HS-5 (cell line): ENCODE measurements at regions not wholly inside any gene's neighbourhood (a gene's known extent, or its start where the extent isn't known, plus 50 kb on each side); places are given as distances from the start of the nearest gene placed in this dataset.
A peak's percentile ranks its signal among the peaks of the same experiment; 100 is the strongest.
"Not testable (repeated sequence)": the region's sequence is repeated elsewhere in the genome, so short reads cannot be mapped to it uniquely, and the experiment has no call there.

ENCODE experiments used
- DNase-seq: peaks from one replicate; pipeline ENCODE4 v3.0.0-alpha.2; 2012; ENCODE audit warnings: low read depth

GRCh38 chr9:43089337-43089736, 905.9 kb downstream of the SPATA31A6 start:
- not testable (repeated sequence) for DNase-seq

- DNase-seq = not testable (repeated sequence)
Measured at GRCh38 chr9:43110376-43110775, 926.9 kb downstream of the SPATA31A6 start.

DNA sequence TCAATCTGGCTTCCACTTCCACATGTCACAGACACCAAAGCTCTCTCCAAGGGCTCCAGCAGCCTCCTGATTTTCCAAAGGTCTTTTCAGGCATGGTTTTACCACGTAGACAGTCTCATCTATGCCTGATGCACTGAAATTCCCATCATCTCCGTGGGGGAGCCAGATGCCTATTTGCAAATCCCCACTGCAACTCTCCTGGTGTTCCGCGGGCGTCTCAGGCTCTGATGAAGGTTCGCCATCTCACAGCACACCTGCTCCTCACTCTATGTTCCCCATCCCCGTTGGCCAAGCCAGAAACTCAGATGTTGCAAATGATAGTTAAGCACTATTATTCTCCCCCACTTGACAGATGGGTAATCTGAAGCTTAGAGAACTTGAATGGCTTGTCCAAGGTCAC, 929.4 kb downstream of the SPATA31A6 start:
- not testable (repeated sequence) for DNase-seq

DNA sequence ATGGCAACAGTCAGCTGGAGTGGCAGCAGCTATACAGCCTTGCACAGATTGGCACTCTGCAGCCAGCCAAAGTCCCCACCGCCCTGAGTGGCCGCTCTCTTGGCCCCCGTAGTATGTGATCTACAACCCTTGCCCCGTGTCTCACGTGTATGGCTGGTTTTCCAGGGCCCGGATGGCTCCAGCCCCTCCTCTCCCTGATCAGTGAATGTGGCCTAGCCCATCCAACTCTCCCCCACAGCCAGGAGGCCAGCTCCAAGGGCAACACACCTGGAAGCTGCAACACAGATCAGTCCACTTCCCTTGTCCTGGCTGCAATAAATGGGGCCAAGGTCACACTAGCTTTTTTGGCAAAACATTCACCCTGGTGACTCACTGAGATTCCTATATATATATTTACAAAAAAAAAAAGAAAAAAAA, 932.4 kb downstream of the SPATA31A6 start:
- DNase-seq = peak; percentile 14

DNA sequence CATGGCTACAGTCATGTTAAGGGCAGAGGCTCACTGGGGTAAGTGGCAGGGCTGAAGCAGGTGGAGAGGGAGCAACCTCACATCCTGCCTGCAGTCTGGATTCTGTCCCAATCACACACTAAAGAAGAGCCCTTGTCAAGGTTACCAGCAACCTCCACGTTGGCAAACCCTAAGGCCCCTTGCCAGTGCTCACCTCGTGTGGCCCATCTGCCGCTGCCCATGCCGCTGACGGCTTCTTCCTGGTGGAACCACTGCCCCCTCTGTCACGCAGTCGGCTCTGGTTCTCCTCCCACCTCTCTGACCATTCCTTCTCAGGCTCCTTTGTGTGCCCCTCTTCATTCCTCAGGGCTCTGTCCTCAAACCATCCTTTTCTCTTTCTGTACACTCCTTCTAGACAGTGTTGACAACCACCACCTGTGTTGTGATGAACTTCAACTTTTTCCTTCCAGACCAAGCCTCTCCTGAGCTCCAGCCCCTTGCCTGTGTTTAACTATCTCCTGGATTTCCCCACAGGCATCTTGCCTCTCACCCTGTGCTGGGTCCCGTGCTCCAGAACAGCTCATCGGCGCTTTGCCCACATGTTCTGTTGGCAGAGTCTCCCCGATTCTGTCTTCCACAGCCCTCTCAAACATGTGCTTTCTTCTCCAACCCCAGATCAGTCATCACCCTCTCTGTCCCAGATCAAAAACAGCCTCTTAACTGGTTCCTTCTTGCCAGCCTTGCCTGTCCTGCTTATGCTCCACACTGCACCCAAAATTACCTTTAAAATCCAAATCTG, 934.8 kb downstream of the SPATA31A6 start:
- not testable (repeated sequence) for DNase-seq

- DNase-seq = not testable (repeated sequence)
Measured at GRCh38 chr9:43119565-43119964, 936.1 kb downstream of the SPATA31A6 start.

DNA sequence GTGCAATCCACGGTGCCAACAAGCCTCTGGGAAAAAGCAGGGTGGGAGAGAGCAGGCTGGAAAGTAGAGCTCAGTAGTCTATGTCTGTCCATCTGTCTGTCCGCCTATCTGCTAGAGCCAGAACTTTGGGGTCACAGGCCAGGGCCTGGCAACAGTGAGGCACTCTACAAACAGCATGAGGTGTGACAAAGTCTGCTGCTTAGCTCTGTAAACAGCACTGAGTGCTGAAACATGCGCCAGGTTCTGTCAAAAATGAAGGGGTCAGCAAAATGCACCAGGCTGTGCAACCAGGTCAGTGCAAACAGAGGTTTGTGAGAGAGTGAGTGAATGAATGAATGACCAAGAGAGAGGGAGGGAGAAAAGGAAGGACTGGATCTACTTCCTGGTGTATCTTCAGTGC, 936.5 kb downstream of the SPATA31A6 start:
- not testable (repeated sequence) for DNase-seq

- DNase-seq = not testable (repeated sequence)
Measured at GRCh38 chr9:43125894-43126293, 942.4 kb downstream of the SPATA31A6 start.

DNA sequence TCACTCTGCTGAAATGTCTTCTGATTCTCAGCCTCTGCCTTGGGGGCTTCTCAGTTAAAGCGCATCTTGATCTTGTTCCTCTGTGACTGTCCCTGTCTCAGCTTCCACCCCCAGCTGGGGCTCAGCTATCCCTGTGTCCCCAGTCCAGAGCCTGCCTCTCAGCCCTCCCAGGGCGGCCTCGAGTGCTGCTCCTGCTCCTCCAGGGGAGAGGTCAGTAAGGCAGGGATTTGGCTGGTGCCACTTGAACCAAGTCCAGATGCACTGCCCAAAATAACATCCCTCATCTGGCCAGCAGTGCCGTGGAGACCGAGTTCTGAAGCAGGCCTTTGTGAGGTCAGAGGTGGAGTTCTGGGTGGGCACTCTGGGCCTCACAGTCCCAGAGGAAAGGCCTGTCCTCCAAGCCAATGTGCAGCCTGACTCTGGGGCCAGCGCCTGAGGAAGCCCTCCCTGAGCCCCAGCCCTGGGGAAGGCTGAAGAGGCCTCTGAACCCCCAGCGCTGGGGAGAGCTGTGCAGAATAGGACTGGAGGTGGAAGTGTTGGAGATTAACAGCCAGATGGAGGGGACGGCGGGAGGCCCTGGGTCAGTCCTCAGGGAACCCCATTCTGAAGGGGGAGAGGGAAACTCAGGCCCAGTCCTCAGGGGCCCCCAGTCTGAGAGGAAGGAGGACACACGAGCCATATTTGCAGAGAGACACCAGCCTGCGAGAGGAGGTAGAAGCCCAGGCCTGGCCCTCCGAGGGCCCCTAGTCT, 943.7 kb downstream of the SPATA31A6 start:
- not testable (repeated sequence) for DNase-seq

GRCh38 chr9:43127949-43128348, 944.5 kb downstream of the SPATA31A6 start:
- not testable (repeated sequence) for DNase-seq

- DNase-seq = peak; percentile 37
Measured at GRCh38 chr9:43130744-43131171, 947.3 kb downstream of the SPATA31A6 start.

- DNase-seq = peak; percentile 9
Measured at GRCh38 chr9:43135440-43135839, 952.0 kb downstream of the SPATA31A6 start.

DNA sequence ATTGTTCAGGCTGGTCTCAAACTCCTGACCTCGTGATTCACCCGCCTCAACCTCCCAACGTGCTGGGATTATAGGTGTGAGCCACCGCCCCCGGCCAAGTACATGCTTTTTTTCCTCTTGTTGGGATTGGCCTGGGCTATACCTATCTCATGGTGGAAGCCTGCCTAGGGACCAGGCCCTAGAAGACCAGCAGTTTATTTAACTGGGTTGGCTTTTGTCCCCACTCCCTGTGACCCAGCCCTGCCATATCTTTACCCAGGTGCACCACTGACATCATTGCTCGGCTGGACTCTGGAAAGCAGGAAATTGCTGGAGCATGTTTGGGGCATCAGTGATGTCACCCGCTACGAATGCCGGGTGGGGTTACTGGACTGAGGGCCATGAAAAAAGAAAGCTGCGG, 955.5 kb downstream of the SPATA31A6 start:
- DNase-seq = not testable (repeated sequence)

GRCh38 chr9:43139349-43139748, 955.9 kb downstream of the SPATA31A6 start:
- DNase-seq = not testable (repeated sequence)

DNA sequence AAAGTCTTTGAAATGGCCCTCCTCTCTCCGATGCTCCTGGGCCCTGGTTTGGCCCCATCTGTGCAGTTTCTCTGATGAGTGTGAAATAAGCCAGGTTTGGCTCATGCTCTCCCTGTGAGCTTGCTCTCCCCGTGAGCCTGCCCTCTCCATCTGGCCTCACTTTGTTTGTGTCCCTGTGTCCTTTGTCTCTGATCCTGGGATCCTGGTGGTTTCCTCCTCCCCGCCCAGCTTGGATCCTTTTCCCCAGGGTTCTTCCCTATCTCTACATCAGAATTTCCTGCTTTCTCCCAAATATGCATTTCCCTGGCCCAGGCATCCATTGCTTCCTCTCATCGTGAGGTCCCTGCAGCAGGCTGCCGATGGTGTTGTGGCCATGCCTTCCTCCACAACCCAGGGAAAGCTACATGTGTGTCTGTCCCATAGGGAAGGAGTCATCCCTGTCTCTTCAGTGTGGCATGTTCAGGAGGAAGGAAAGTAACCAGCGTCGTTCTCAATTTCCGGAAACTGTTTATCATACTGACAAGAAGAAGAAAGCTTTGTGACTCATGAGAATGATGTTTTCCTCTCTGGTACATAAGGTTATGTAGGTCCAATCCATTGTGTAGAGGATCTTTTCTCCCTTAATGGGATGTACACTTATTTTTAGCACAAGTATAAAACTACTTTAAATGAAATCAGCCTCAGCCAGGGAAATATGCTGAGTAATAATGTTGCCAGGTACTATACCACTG, 956.6 kb downstream of the SPATA31A6 start:
- peak; percentile 4 for DNase-seq
